HUES6 (cell line): ENCODE measurements at regions not wholly inside any gene's neighbourhood (a gene's known extent, or its start where the extent isn't known, plus 50 kb on each side); places are given as distances from the start of the nearest gene placed in this dataset.

Source experiments
- H3K27ac ChIP-seq: 2 replicates; pipeline ENCODE4 v1.7.0; 2013; ENCODE audit warnings: low read depth, mild to moderate bottlenecking, low read length, inconsistent platforms
- H3K27me3 ChIP-seq: 2 replicates; pipeline ENCODE4 v1.6.1; 2013; ENCODE audit warnings: low read length; ENCODE audit not compliant: control insufficient read depth, insufficient read depth
- H3K36me3 ChIP-seq: 2 replicates; pipeline ENCODE4 v1.6.1; 2013; ENCODE audit warnings: low read length; ENCODE audit not compliant: control insufficient read depth, insufficient read depth
- H3K4me1 ChIP-seq: 2 replicates; pipeline ENCODE4 v1.6.1; 2013; ENCODE audit warnings: low read length; ENCODE audit not compliant: control insufficient read depth, insufficient read depth
- H3K4me3 ChIP-seq: 2 replicates; pipeline ENCODE4 v1.5.1; 2013; ENCODE audit warnings: low read depth, low read length
- H3K9ac ChIP-seq: one replicate; pipeline ENCODE4 v1.6.1; 2013; ENCODE audit warnings: mild to moderate bottlenecking, low read length
- H3K9me3 ChIP-seq: 2 replicates; pipeline ENCODE4 v1.6.1; 2013; ENCODE audit warnings: low read depth, low read length; ENCODE audit not compliant: control insufficient read depth, insufficient read depth

DNA sequence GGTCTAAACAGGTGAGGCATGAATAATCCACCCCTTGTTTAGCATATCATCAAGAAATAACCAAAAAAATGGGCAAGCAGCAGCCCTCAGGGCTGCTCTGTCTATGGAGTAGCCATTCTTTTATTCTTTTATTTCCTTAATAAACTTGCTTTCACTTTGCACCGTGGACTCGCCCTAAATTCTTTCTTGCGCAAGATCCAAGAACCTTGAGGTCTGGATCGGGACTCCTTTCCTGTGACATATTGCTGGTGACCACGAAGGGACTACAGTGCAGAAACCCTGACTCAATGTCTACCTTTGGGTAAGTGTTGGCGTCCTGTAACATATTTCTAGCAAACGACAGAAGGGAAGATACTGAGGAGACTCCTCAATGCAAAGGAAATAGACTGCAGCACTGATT lies 1099.2 kb downstream of the FAM181B start:
- no peaks in the 10 kb centered on the region for H3K4me1 ChIP-seq
- no peak overlapping the region for H3K27ac ChIP-seq
- H3K4me3 ChIP-seq, result no peak overlapping the region
- peaks cover 12% of the 10 kb centered on the region for H3K9me3 ChIP-seq
- H3K27me3 ChIP-seq, result peaks cover 6% of the 10 kb centered on the region; the same call in 1 of the 2 replicates
- H3K36me3 ChIP-seq, result no peaks in the 10 kb centered on the region
- H3K9ac ChIP-seq, result no peak overlapping the region

DNA sequence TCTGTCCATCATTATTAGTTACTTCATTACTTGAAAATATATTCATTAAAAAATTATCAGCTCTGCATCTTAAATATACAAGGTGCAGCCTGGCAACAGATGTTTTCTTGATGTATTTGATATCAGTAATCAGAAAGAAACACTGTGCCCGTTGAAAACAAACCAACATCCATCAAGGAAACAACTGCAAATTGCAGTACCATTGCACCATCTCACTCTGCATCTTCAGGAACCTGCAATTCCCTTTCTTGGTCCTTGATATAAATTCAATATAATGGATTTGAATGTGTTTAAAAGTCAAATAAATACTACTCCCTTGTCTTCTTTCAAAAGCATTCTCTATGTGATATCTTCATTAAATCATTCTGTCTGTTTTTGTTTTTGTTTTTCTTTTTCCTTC lies 1131.2 kb downstream of the FAM181B start:
- Histone ChIP-seq H3K27me3 (no peaks in the 10 kb centered on the region), H3K27ac (no peak overlapping the region), H3K4me1 (no peaks in the 10 kb centered on the region), H3K9me3 (no peaks in the 10 kb centered on the region), H3K4me3 (no peak overlapping the region), H3K36me3 (no peaks in the 10 kb centered on the region), H3K9ac (no peak overlapping the region)

DNA sequence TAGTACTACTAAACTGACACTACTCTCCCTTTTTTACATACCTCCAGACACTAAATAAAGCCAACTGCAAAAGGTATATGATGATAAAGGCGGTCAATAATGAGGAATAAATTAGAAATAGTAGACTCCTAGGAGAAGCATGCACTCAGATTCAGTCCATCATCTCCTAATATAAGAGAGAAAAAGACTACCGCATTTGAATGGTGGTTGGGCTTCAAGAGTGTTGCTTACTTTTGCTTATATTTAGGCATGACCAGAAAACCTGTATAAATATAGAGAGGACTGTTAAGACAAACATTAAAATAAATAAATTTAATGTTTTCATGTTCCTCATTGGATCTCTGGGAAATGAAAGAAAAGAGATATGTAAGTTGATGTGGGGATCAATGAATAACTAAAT lies 1137.0 kb downstream of the FAM181B start:
- Histone ChIP-seq H3K9me3 (no peaks in the 10 kb centered on the region), H3K4me3 (no peak overlapping the region), H3K27ac (no peak overlapping the region), H3K9ac (no peak overlapping the region), H3K36me3 (no peaks in the 10 kb centered on the region), H3K27me3 (no peaks in the 10 kb centered on the region), H3K4me1 (no peaks in the 10 kb centered on the region)

DNA sequence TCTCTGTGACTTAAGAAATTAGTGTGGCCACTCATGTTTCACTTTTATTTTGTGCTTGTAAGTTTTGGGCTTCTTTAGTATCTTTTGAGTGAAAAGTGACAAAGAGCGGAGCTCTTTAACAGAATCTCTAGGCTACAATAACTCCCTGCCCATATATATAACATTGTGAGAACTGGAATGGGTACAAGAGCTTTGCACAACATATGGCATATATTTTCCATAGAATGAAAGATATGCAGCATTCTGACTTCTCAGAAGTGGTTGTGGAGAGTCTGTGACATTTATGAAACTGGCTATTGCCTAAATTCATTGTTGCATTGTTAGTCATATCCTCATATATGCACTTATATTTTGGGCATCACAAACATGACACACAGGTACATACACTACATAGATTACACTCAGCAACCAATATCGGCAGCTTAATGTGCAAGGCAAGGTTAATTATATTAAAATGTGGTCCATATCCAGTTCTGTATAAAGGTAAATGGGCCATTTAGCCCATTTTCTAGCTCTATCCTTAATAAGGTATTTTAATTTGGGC lies 1148.2 kb downstream of the FAM181B start:
- no peaks in the 10 kb centered on the region for H3K27me3 ChIP-seq
- no peaks in the 10 kb centered on the region for H3K36me3 ChIP-seq
- H3K4me3 ChIP-seq, result no peak overlapping the region
- H3K4me1 ChIP-seq, result no peaks in the 10 kb centered on the region
- no peak overlapping the region for H3K27ac ChIP-seq
- no peak overlapping the region for H3K9ac ChIP-seq
- H3K9me3 ChIP-seq, result no peaks in the 10 kb centered on the region

DNA sequence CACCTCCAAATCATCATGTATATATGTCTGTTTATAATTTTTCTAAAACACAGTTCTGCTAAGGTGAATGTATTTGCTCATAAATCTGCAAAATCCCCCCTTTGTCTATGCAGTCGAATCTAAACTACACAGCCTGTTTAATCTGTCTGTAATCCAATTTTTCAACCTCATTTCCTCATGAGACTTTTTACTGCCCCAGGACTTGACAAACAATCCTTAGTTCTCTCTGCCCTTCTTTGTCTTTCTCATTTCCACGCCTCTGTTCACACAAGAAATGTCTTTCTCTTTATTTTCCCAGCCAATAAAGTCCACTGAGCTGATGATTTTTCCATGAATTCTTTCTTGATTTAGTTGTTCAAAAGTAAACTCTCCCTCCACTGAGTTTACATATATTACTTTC lies 1154.3 kb downstream of the FAM181B start:
- H3K9me3 ChIP-seq, result no peaks in the 10 kb centered on the region
- no peaks in the 10 kb centered on the region for H3K4me1 ChIP-seq

DNA sequence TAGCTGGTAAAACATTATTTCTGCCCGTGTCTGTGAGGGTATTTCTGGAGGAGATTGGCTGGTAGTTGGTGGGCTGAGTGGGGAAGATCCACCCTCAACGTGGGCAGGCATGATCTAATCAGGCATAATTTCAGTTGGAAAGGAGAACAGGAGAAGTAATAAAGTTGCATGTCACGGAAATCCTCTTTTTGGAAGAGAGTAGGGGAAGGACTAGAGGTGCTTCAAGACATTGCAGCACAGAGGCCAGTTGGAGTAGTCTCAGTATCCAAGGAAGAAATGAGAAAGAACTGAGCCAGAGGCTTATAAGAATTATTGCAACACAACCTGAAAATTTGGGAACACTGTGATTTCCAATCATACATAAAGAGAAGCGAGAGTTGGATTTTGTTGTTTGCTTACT lies 1155.1 kb downstream of the FAM181B start:
- Histone ChIP-seq H3K4me3 (no peak overlapping the region), H3K9ac (no peak overlapping the region), H3K4me1 (no peaks in the 10 kb centered on the region), H3K27ac (no peak overlapping the region), H3K9me3 (no peaks in the 10 kb centered on the region), H3K36me3 (no peaks in the 10 kb centered on the region), H3K27me3 (no peaks in the 10 kb centered on the region)

More for the DNA sequence above, 1154.3 kb downstream of the FAM181B start:
- no peak overlapping the region for H3K9ac ChIP-seq
- H3K4me3 ChIP-seq, result no peak overlapping the region
- H3K27ac ChIP-seq, result no peak overlapping the region
- no peaks in the 10 kb centered on the region for H3K27me3 ChIP-seq
- no peaks in the 10 kb centered on the region for H3K36me3 ChIP-seq

DNA sequence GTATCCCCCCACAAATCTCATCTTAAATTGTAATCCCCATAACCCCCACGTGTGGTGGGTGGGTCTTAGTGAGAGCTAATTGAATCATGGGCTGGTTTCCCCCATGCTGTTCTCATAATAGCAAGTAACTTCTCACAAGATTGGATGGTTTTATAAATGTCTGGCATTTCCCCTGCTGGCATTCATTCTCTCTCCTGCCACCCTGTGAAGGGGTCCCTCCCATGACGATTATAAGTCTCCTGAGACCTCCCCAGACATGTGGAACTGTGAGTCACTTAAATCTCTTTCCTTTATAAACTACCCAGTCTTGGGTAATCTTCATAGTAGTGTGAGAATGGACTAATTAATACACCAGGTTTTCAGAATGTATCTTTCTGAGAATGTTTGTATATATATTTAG lies 1159.4 kb downstream of the FAM181B start:
- Histone ChIP-seq H3K27me3 (no peaks in the 10 kb centered on the region), H3K4me1 (no peaks in the 10 kb centered on the region), H3K4me3 (no peak overlapping the region), H3K36me3 (no peaks in the 10 kb centered on the region), H3K27ac (no peak overlapping the region), H3K9me3 (no peaks in the 10 kb centered on the region), H3K9ac (no peak overlapping the region)

DNA sequence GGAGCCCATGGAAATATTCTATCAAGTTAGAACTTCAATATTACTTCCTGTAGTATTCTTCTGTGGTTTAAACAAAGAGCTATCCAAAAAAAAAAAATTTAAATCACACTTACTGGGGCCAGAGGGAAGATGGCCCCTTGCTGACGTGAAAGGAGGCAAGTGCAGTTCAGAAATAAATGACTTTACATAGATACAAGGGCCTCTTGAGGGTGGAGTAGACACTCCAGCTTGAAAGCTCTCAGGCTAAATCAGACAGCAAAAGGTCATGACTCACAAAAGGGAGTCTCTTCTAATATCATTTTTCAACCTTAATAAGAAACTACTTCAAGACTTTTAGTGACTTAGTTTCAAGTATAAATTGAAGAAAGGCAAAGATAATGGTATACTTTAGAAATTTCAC lies 1160.3 kb downstream of the FAM181B start:
- no peak overlapping the region for H3K4me3 ChIP-seq
- H3K27me3 ChIP-seq, result no peaks in the 10 kb centered on the region
- H3K36me3 ChIP-seq, result no peaks in the 10 kb centered on the region
- H3K9ac ChIP-seq, result no peak overlapping the region
- H3K9me3 ChIP-seq, result no peaks in the 10 kb centered on the region
- no peak overlapping the region for H3K27ac ChIP-seq
- H3K4me1 ChIP-seq, result no peaks in the 10 kb centered on the region

DNA sequence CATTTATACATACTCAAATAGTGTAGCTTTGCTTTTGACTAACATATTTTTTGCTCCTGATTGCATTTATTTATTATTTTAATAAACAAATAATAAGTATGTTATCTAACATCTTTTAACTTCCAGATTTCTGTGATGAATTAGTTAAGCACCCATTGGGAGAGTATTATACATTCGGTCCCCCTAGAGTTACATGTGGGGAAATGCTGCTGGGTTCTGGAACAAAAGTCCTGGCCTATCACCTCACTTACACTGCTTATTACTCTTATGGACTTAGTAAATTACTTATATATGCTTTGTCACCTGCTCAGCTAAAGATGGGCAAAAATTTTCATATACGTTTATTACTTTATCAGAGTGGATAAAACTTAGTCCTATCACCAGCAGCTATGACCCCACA lies 1163.0 kb downstream of the FAM181B start:
- H3K9ac ChIP-seq, result no peak overlapping the region
- no peak overlapping the region for H3K4me3 ChIP-seq
- H3K27ac ChIP-seq, result no peak overlapping the region
- no peaks in the 10 kb centered on the region for H3K27me3 ChIP-seq
- no peaks in the 10 kb centered on the region for H3K36me3 ChIP-seq
- no peaks in the 10 kb centered on the region for H3K4me1 ChIP-seq
- no peaks in the 10 kb centered on the region for H3K9me3 ChIP-seq

DNA sequence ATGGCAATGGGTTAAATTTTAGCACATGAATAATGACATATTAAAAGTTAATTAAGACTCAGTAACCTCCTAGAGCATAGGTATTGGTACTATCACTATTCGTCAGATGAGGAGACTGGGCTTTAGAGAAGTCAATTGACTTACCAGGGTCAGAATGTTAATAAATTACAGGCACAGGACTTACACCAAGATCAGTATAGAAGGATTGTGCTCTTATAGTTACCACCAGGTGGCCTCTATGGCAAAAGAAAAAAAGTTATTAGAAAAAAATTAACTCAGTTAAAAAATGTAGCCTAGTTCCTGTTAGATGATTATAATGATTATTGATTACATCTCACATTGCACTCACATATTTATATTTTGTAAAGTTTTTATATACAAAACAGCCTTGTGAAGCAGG lies 1163.7 kb downstream of the FAM181B start:
- Histone ChIP-seq H3K9me3 (no peaks in the 10 kb centered on the region), H3K27me3 (no peaks in the 10 kb centered on the region), H3K4me1 (no peaks in the 10 kb centered on the region), H3K36me3 (no peaks in the 10 kb centered on the region), H3K27ac (no peak overlapping the region), H3K4me3 (no peak overlapping the region), H3K9ac (no peak overlapping the region)

DNA sequence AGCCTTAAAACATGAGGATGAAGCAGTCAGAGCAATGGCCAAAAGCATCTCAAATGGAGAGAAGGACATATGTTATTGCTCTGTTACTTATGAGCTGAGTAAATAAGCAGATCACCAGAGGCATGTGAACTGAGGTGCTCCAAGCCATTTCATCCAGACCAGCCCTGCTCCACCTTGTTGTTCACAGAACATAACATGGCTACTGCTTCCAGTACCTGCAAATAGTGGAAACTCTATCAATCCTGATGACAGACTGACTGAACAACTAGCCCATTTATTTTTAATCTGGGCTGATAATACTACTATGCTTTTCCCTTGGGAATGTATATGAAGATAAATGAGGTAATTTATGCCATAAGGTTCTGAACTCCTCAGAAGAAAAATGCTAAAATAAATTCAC lies 1164.7 kb downstream of the FAM181B start:
- Histone ChIP-seq H3K4me3 (no peak overlapping the region), H3K27ac (no peak overlapping the region), H3K9ac (no peak overlapping the region), H3K9me3 (no peaks in the 10 kb centered on the region), H3K36me3 (no peaks in the 10 kb centered on the region), H3K27me3 (no peaks in the 10 kb centered on the region), H3K4me1 (no peaks in the 10 kb centered on the region)

DNA sequence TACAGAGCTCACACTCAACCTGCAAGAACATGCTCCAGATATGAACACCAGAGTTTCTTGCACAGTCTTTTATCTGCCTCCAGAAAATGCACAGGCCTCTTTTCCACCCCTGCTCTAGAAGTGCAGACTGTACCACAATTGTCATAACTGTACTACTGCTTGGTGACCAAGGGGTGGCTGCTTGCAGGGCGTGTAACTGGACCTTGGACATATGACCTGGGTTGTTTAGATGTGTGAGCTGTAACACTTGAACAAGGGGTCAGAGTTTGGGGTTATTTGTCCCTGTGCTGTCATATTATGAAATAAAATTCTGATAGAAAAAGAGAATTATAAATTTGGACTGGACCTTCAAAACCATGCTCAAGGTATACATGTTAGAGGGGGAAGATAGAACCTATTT lies 1185.5 kb downstream of the FAM181B start:
- H3K36me3 ChIP-seq, result no peaks in the 10 kb centered on the region
- H3K27me3 ChIP-seq, result no peaks in the 10 kb centered on the region

More for the DNA sequence above, 1185.5 kb downstream of the FAM181B start:
- no peak overlapping the region for H3K9ac ChIP-seq
- no peaks in the 10 kb centered on the region for H3K4me1 ChIP-seq
- H3K9me3 ChIP-seq, result no peaks in the 10 kb centered on the region
- H3K27ac ChIP-seq, result no peak overlapping the region
- H3K4me3 ChIP-seq, result no peak overlapping the region
